Upper lobe of left lung (tissue), 6 donors: ENCODE measurements at regions not wholly inside any gene's neighbourhood (a gene's known extent, or its start where the extent isn't known, plus 50 kb on each side); places are given as distances from the start of the nearest gene placed in this dataset.
"Not testable (repeated sequence)": the region's sequence is repeated elsewhere in the genome, so short reads cannot be mapped to it uniquely, and the experiment has no call there.

Experiments
- ATAC-seq, 2 donors: fragments of 200-7000 bp; cut with Tn5 transposase; one replicate each; pipeline ENCODE4 v1.9.1; 2022; ENCODE audit warnings: mild to moderate bottlenecking in 2 of 2, moderate library complexity in 2 of 2; ENCODE audit not compliant: low FRiP score in 2 of 2
- DNase-seq, 2 donors: peaks; one replicate each; pipeline ENCODE4 v3.0.0-alpha.2; 2019 to 2020
- H3K27ac ChIP-seq, 4 donors: fragments of 200-600 bp; sonication (generic); one replicate each; pipeline ENCODE4 v1.5.1; 2016 to 2019
- H3K27me3 ChIP-seq, 4 donors: fragments of 200-600 bp; sonication (generic); one replicate each; pipeline ENCODE4 v1.5.1; 2017 to 2019
- H3K36me3 ChIP-seq, 4 donors: fragments of 200-600 bp; sonication (generic); one replicate each; pipeline ENCODE4 v1.5.1; 2016 to 2019
- H3K4me1 ChIP-seq, 4 donors: fragments of 200-600 bp; sonication (generic); one replicate each; pipeline ENCODE4 v1.5.1; 2018 to 2019
- H3K4me3 ChIP-seq, 4 donors: fragments of 200-600 bp; sonication (generic); one replicate each; pipeline ENCODE4 v1.5.1; 2017 to 2019; ENCODE audit warnings: mild to moderate bottlenecking in 2 of 4, moderate library complexity in 1 of 4
- H3K9me3 ChIP-seq, 4 donors: fragments of 200-600 bp; sonication (generic); one replicate each; pipeline ENCODE4 v1.5.1; 2018 to 2019
- CTCF ChIP-seq, 6 experiments: fragments of 450-650 bp in 4 of 6; fragments of 200-600 bp in 2 of 6; sonication (generic) in 2 of 6; IDR thresholded peaks; one replicate each; pipeline ENCODE4 v1.5.1; 2016 to 2019; ENCODE audit warnings: antibody characterized with exemption in 6 of 6
- EP300 ChIP-seq, 4 donors: sonication (generic); formaldehyde crosslinking; IDR thresholded peaks; one replicate each; pipeline ENCODE4 v1.5.1; 2017; ENCODE audit warnings: antibody characterized with exemption in 4 of 4, control low read depth in 2 of 4
- POLR2A ChIP-seq, 4 donors: fragments of 450-650 bp; IDR thresholded peaks; one replicate each; pipeline ENCODE4 v1.5.1; 2016 to 2017; ENCODE audit warnings: antibody characterized with exemption in 4 of 4, mild to moderate bottlenecking in 2 of 4
- POLR2AphosphoS5 ChIP-seq, 2 donors: sonication (generic); formaldehyde crosslinking; IDR thresholded peaks; one replicate each; pipeline ENCODE4 v1.5.1; 2017; ENCODE audit warnings: antibody characterized with exemption in 2 of 2
- WGBS, 2 donors: methylation state at CpG; one replicate each; pipeline ENCODE4 v1.1.5; 2017 to 2018; 5-methylcytosine and 5-hydroxymethylcytosine counted together
- donor health status: DM: no; HTN: no; CAD: no; lungs with moderate emphysema.
- donor health status: DM: no; HTN: yes; CAD: no; lungs with severe emphysema.

- no peaks in the 10 kb centered on the region for H3K27me3 ChIP-seq
- DNase-seq, result no peak
- no peaks in the 10 kb centered on the region for H3K4me1 ChIP-seq
- TF ChIP-seq POLR2AphosphoS5 (IDR thresholded peaks at IDR 0.05) (no peak), POLR2A (IDR thresholded peaks at IDR 0.05) (no peak), CTCF (IDR thresholded peaks at IDR 0.05) (no peak), EP300 (IDR thresholded peaks at IDR 0.05) (no peak)
- no peaks in the 10 kb centered on the region for H3K36me3 ChIP-seq
- no peaks in the 10 kb centered on the region for H3K9me3 ChIP-seq
- no peak overlapping the region for H3K27ac ChIP-seq
- no peak for ATAC-seq
- no peak overlapping the region for H3K4me3 ChIP-seq
- WGBS, 2 donors, result 74 to 76% methylated on average over 6 of the region's 6 CpGs
Observed at GRCh38 chr7:25054819-25055519, 70.1 kb downstream of the CYCS start.

- no peaks in the 10 kb centered on the region for H3K36me3 ChIP-seq
- ATAC-seq, result no peak
- H3K4me3 ChIP-seq, result no peak overlapping the region
- no peaks in the 10 kb centered on the region for H3K9me3 ChIP-seq
- H3K27ac ChIP-seq, result no peak overlapping the region
- DNase-seq, result no peak
- TF ChIP-seq EP300 (IDR thresholded peaks at IDR 0.05), result no peak
- no peaks in the 10 kb centered on the region for H3K27me3 ChIP-seq
- 80 to 88% methylated on average over 5 of the region's 5 CpGs for WGBS, 2 donors
- H3K4me1 ChIP-seq, result no peaks in the 10 kb centered on the region
Observed at GRCh38 chr7:25050223-25050622, 70.2 kb upstream of the OSBPL3 start.

- Histone ChIP-seq H3K36me3 (no peaks in the 10 kb centered on the region), H3K9me3 (no peaks in the 10 kb centered on the region), H3K4me1 (no peaks in the 10 kb centered on the region), H3K27ac (no peak overlapping the region), H3K4me3 (no peak overlapping the region), H3K27me3 (no peaks in the 10 kb centered on the region)
- no peak for ATAC-seq
- no peak for TF ChIP-seq EP300 (IDR thresholded peaks at IDR 0.05)
- no peak for TF ChIP-seq POLR2AphosphoS5 (IDR thresholded peaks at IDR 0.05)
- no peak for TF ChIP-seq POLR2A (IDR thresholded peaks at IDR 0.05)
- TF ChIP-seq CTCF (IDR thresholded peaks at IDR 0.05), result no peak
- DNase-seq, result no peak
- 81 to 88% methylated on average over 1 of the region's 1 CpG for WGBS, 2 donors
Observed at GRCh38 chr7:25048444-25048834, 68.5 kb upstream of the OSBPL3 start.

- 92 to 93% methylated on average over 5 to 8 of the region's 27 CpGs for WGBS, 2 donors
- ATAC-seq, result not testable (repeated sequence)
Observed at GRCh38 chr7:25047571-25048443, 67.8 kb upstream of the OSBPL3 start.

GRCh38 chr7:25037325-25037724 is 57.3 kb upstream of the OSBPL3 start:
- Histone ChIP-seq H3K36me3 (no peaks in the 10 kb centered on the region), H3K27me3 (no peaks in the 10 kb centered on the region), H3K4me3 (no peak overlapping the region), H3K4me1 (no peaks in the 10 kb centered on the region), H3K9me3 (no peaks in the 10 kb centered on the region), H3K27ac (no peak overlapping the region)
- no peak for DNase-seq
- WGBS, 2 donors, result 50% methylated on average over 1 of the region's 1 CpG
- TF ChIP-seq POLR2AphosphoS5 (IDR thresholded peaks at IDR 0.05) (no peak), EP300 (IDR thresholded peaks at IDR 0.05) (no peak), CTCF (IDR thresholded peaks at IDR 0.05) (no peak), POLR2A (IDR thresholded peaks at IDR 0.05) (no peak)
- ATAC-seq, result peak in 1 of 2 donors; percentile 44

More at GRCh38 chr7:25047571-25048443, 67.8 kb upstream of the OSBPL3 start:
- H3K27me3 ChIP-seq, H3K36me3 ChIP-seq, H3K27ac ChIP-seq, H3K4me3 ChIP-seq, DNase-seq, H3K4me1 ChIP-seq, H3K9me3 ChIP-seq: not testable (repeated sequence)
